ENCODE measurements at regions not wholly inside any gene's neighbourhood (a gene's known extent, or its start where the extent isn't known, plus 50 kb on each side); places are given as distances from the start of the nearest gene placed in this dataset.

DNA sequence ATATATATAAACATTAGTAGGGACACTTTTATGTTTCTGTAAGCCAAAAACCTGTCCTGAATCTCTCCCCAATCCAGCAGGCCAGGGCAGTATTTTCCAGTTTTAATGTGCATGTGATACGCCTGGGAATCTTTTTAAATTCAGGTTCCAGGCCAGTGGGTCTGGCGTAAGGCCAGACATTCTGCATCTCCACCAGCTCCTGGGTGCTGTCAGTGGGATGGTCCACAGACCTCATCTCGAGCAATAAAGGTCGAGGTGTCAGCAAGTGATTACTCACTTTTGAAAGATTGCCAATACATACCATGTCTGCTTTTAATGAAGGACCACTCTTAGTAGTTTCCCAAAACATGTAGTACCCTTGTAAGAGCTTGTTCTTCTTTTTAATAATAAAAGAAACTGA lies 189.9 kb upstream of the SH3BP4 start:
- TF ChIP-seq ZNF138 (CRISPR knock-in tag; conservative IDR thresholded peaks at IDR 0.05) (no peak), NR1H2 (CRISPR knock-in tag; IDR thresholded peaks at IDR 0.05) (no peak), JUN (CRISPR knock-in tag; IDR thresholded peaks at IDR 0.05) (no peak), SP1 (CRISPR knock-in tag; conservative IDR thresholded peaks at IDR 0.05) (no peak), TCF7 (CRISPR knock-in tag; IDR thresholded peaks at IDR 0.05; ENCODE audit: low read depth) (no peak), CREB1 (CRISPR knock-in tag; IDR thresholded peaks at IDR 0.05) (no peak)
- TF ChIP-seq, protein P1, sequence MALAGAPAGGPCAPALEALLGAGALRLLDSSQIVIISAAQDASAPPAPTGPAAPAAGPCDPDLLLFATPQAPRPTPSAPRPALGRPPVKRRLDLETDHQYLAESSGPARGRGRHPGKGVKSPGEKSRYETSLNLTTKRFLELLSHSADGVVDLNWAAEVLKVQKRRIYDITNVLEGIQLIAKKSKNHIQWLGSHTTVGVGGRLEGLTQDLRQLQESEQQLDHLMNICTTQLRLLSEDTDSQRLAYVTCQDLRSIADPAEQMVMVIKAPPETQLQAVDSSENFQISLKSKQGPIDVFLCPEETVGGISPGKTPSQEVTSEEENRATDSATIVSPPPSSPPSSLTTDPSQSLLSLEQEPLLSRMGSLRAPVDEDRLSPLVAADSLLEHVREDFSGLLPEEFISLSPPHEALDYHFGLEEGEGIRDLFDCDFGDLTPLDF (CRISPR knock-in tag; IDR thresholded peaks at IDR 0.05) = no peak
- TF ChIP-seq, protein P2, sequence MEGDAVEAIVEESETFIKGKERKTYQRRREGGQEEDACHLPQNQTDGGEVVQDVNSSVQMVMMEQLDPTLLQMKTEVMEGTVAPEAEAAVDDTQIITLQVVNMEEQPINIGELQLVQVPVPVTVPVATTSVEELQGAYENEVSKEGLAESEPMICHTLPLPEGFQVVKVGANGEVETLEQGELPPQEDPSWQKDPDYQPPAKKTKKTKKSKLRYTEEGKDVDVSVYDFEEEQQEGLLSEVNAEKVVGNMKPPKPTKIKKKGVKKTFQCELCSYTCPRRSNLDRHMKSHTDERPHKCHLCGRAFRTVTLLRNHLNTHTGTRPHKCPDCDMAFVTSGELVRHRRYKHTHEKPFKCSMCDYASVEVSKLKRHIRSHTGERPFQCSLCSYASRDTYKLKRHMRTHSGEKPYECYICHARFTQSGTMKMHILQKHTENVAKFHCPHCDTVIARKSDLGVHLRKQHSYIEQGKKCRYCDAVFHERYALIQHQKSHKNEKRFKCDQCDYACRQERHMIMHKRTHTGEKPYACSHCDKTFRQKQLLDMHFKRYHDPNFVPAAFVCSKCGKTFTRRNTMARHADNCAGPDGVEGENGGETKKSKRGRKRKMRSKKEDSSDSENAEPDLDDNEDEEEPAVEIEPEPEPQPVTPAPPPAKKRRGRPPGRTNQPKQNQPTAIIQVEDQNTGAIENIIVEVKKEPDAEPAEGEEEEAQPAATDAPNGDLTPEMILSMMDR (IDR thresholded peaks at IDR 0.05) = no peak
- TF ChIP-seq, protein P3, sequence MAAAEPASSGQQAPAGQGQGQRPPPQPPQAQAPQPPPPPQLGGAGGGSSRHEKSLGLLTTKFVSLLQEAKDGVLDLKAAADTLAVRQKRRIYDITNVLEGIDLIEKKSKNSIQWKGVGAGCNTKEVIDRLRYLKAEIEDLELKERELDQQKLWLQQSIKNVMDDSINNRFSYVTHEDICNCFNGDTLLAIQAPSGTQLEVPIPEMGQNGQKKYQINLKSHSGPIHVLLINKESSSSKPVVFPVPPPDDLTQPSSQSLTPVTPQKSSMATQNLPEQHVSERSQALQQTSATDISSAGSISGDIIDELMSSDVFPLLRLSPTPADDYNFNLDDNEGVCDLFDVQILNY (CRISPR knock-in tag; IDR thresholded peaks at IDR 0.05) = no peak
- TF ChIP-seq, protein P4, sequence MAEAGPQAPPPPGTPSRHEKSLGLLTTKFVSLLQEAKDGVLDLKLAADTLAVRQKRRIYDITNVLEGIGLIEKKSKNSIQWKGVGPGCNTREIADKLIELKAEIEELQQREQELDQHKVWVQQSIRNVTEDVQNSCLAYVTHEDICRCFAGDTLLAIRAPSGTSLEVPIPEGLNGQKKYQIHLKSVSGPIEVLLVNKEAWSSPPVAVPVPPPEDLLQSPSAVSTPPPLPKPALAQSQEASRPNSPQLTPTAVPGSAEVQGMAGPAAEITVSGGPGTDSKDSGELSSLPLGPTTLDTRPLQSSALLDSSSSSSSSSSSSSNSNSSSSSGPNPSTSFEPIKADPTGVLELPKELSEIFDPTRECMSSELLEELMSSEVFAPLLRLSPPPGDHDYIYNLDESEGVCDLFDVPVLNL (CRISPR knock-in tag; IDR thresholded peaks at IDR 0.05; ENCODE audit: borderline replicate concordance, low read depth) = no peak

All from WTC11 (cell line).